HCT116 (cell line): ENCODE measurements at regions not wholly inside any gene's neighbourhood (a gene's known extent, or its start where the extent isn't known, plus 50 kb on each side); places are given as distances from the start of the nearest gene placed in this dataset.

ENCODE experiments used
- ATAC-seq: fragments of 200-7000 bp; cut with Tn5 transposase; 2 replicates; pipeline ENCODE4 v1.9.1; 2020; ENCODE audit warnings: mild to moderate bottlenecking, moderate library complexity
- BruUV-seq: library from RNA; stranded (reverse); fragments of 400-500 nt; replicated peaks from 2 replicates; lab custom pipeline; 2021; lab: Mats Ljungman, UMichigan
- CTCF ChIA-PET: fragments of 300-600 bp; sonication (Branson Sonifier 250); formaldehyde crosslinking; loops from one replicate; lab custom pipeline; 2021; ENCODE audit warnings: antibody characterized with exemption; lab: Charles Lee
- POLR2A ChIA-PET: fragments of 300-600, 350-600 bp; sonication (Branson Sonifier 250); formaldehyde crosslinking; loops from one replicate; lab custom pipeline; 2021; ENCODE audit warnings: antibody characterized with exemption; lab: Charles Lee
- RAD21 ChIA-PET, 2 experiments: fragments of 300-600 bp; sonication (Branson Sonifier 250); formaldehyde crosslinking; loops; one replicate each; lab custom pipeline; 2023; ENCODE audit warnings: low total read pairs in 2 of 2; ENCODE audit not compliant: uncharacterized antibody in 2 of 2, unreplicated experiment in 2 of 2, low non-redundant PET in 1 of 2; lab: Charles Lee
- DNase-seq: peaks from one replicate; pipeline ENCODE4 v3.0.0-alpha.2; 2010; ENCODE audit warnings: low read depth, low spot score
- H2AFZ ChIP-seq: fragments of 200-600 bp; shearing (Covaris generic), sonication (generic); 2 replicates; pipeline ENCODE4 v1.6.1; 2017; ENCODE audit warnings: low read depth, mixed run types, mixed read lengths, antibody characterized with exemption, low read length; ENCODE audit not compliant: poor library complexity, severe bottlenecking
- H3K27ac ChIP-seq: 2 replicates; pipeline ENCODE4 v1.5.1; 2012; ENCODE audit warnings: low read depth, low read length
- H3K27me3 ChIP-seq: fragments of 200-600 bp; sonication (generic); 2 replicates; pipeline ENCODE4 v1.6.1; 2016; ENCODE audit warnings: mixed run types, low read length, mixed read lengths; ENCODE audit not compliant: insufficient read depth
- H3K36me3 ChIP-seq, 2 experiments: fragments of 200-500 bp in 1 of 2; fragments of 200-600 bp in 1 of 2; sonication (Bioruptor generic) in 1 of 2; sonication (generic) in 1 of 2; 2 replicates each; pipeline versions ENCODE4 v1.5.1 to v1.6.1; 2014 to 2016; ENCODE audit warnings: low read length in 2 of 2, inconsistent platforms in 1 of 2, mixed read lengths in 1 of 2, mixed run types in 1 of 2; ENCODE audit not compliant: insufficient read depth in 2 of 2, control insufficient read depth in 1 of 2
- H3K4me1 ChIP-seq, 2 experiments: fragments of 200-600 bp in 1 of 2; sonication (generic) in 1 of 2; 2 replicates each; pipeline versions ENCODE4 v1.5.1 to v1.6.1; 2012 to 2017; ENCODE audit warnings: low read length in 2 of 2, inconsistent platforms in 1 of 2, mild to moderate bottlenecking in 1 of 2, mixed read lengths in 1 of 2, mixed run types in 1 of 2, moderate library complexity in 1 of 2; ENCODE audit not compliant: insufficient read depth in 2 of 2, control insufficient read depth in 1 of 2
- H3K4me2 ChIP-seq: fragments of 200-600 bp; sonication (generic); 2 replicates; pipeline ENCODE4 v1.6.1; 2017; ENCODE audit warnings: mixed run types, low read length, mixed read lengths
- H3K4me3 ChIP-seq, 2 experiments: fragments of 200-600 bp in 1 of 2; sonication (generic) in 1 of 2; replicated peaks in 1 of 2; 2 replicates each; pipeline ENCODE4 v1.5.1; 2011 to 2016; ENCODE audit warnings: low read length in 2 of 2, control low read depth in 1 of 2, low read depth in 1 of 2, mild to moderate bottlenecking in 1 of 2, mixed read lengths in 1 of 2, mixed run types in 1 of 2
- H3K79me2 ChIP-seq: fragments of 200-600 bp; sonication (generic); 2 replicates; pipeline ENCODE4 v1.6.1; 2017; ENCODE audit warnings: mild to moderate bottlenecking, mixed run types, low read length, moderate library complexity, mixed read lengths; ENCODE audit not compliant: insufficient read depth
- H3K9ac ChIP-seq: fragments of 200-600 bp; sonication (generic); 2 replicates; pipeline ENCODE4 v1.6.1; 2016; ENCODE audit warnings: low read length, mixed read lengths
- H3K9me2 ChIP-seq: fragments of 200-600 bp; sonication (generic), shearing (Covaris generic); 2 replicates; pipeline ENCODE4 v1.6.1; 2017; ENCODE audit warnings: mixed run types, mild to moderate bottlenecking, moderate library complexity; ENCODE audit not compliant: insufficient read depth
- H3K9me3 ChIP-seq, 2 experiments: fragments of 200-500 bp in 1 of 2; fragments of 200-600 bp in 1 of 2; sonication (Bioruptor generic) in 1 of 2; sonication (generic) in 1 of 2; 2 replicates each; pipeline ENCODE4 v1.6.1; 2014 to 2017; ENCODE audit warnings: low read length in 2 of 2, mixed read lengths in 2 of 2, inconsistent platforms in 1 of 2, low read depth in 1 of 2, mild to moderate bottlenecking in 1 of 2, mixed run types in 1 of 2, moderate library complexity in 1 of 2; ENCODE audit not compliant: control insufficient read depth in 1 of 2, insufficient read depth in 1 of 2
- H4K20me1 ChIP-seq: fragments of 200-600 bp; sonication (generic), shearing (Covaris generic); 2 replicates; pipeline ENCODE4 v1.6.1; 2017; ENCODE audit warnings: mixed run types, mild to moderate bottlenecking, moderate library complexity; ENCODE audit not compliant: insufficient read depth
- CBX3 ChIP-seq: IDR thresholded peaks from 2 replicates; pipeline ENCODE4 v1.6.1; 2012; ENCODE audit warnings: low read depth
- CTCF ChIP-seq, 3 experiments: fragments of 200-600 bp in 1 of 3; sonication (generic) in 1 of 3; IDR thresholded peaks in 2 of 3; conservative IDR thresholded peaks in 1 of 3; 2 replicates each; pipeline ENCODE4 v1.5.1; 2012 to 2017; ENCODE audit warnings: low read depth in 2 of 3, low read length in 2 of 3, antibody characterized with exemption in 1 of 3, borderline replicate concordance in 1 of 3, control low read depth in 1 of 3, mild to moderate bottlenecking in 1 of 3, mixed read lengths in 1 of 3, mixed run types in 1 of 3, moderate library complexity in 1 of 3; ENCODE audit not compliant: insufficient read depth in 1 of 3
- EGR1 ChIP-seq: IDR thresholded peaks from 2 replicates; pipeline ENCODE4 v1.6.1; 2012; ENCODE audit warnings: low read depth
- ELF1 ChIP-seq: IDR thresholded peaks from 2 replicates; pipeline ENCODE4 v1.6.1; 2012; ENCODE audit warnings: low read depth, borderline replicate concordance
- EZH2phosphoT487 ChIP-seq: fragments of 200-600 bp; IDR thresholded peaks from 2 replicates; pipeline ENCODE4 v1.6.1; 2018; ENCODE audit warnings: antibody characterized with exemption, borderline replicate concordance
- FOSL1 ChIP-seq: IDR thresholded peaks from 2 replicates; pipeline ENCODE4 v1.6.1; 2012; ENCODE audit warnings: low read depth
- JUND ChIP-seq: IDR thresholded peaks from 2 replicates; pipeline ENCODE4 v1.6.1; 2012
- POLR2AphosphoS5 ChIP-seq: IDR thresholded peaks from 2 replicates; pipeline ENCODE4 v1.6.1; 2011; ENCODE audit warnings: mild to moderate bottlenecking, low read depth, low read length, moderate library complexity
- SIN3A ChIP-seq: IDR thresholded peaks from 2 replicates; pipeline ENCODE4 v1.6.1; 2012; ENCODE audit warnings: low read depth
- SP1 ChIP-seq: IDR thresholded peaks from 2 replicates; pipeline ENCODE4 v1.6.1; 2012; ENCODE audit warnings: low read depth
- SRF ChIP-seq: IDR thresholded peaks from 2 replicates; pipeline ENCODE4 v1.6.1; 2012; ENCODE audit warnings: low read depth
- TCF7L2 ChIP-seq: IDR thresholded peaks from 2 replicates; pipeline ENCODE4 v1.7.0; 2011; ENCODE audit warnings: borderline replicate concordance, inconsistent platforms; ENCODE audit not compliant: insufficient read depth, insufficient read length; ENCODE audit errors: extremely low read depth
- YY1 ChIP-seq: IDR thresholded peaks from 2 replicates; pipeline ENCODE4 v1.6.1; 2011; ENCODE audit warnings: low read length, low read depth, moderate library complexity, mild to moderate bottlenecking; ENCODE audit not compliant: insufficient replicate concordance; ENCODE audit errors: extremely low read depth
- ZBTB33 ChIP-seq: IDR thresholded peaks from 2 replicates; pipeline ENCODE4 v1.6.1; 2011; ENCODE audit warnings: mild to moderate bottlenecking, low read length, moderate library complexity; ENCODE audit not compliant: insufficient replicate concordance; ENCODE audit errors: extremely low read depth
- ZFX ChIP-seq: fragments of 450-650 bp; IDR thresholded peaks from 2 replicates; pipeline ENCODE4 v1.6.1; 2017
- intact Hi-C: fragments of 100-400 bp; cut with micrococcal nuclease; formaldehyde crosslinking; loops from 2 replicates; pipeline ENCODE4 v1.10.0; 2022

GRCh38 chr20:6848041-6848440 is 80.6 kb downstream of the BMP2 start:
- ChIA-PET CTCF (no interaction called here), POLR2A (no interaction called here), RAD21 (no interaction called here)
- no peak overlapping the region for H3K9ac ChIP-seq
- no peaks in the 10 kb centered on the region for H3K36me3 ChIP-seq
- no peak overlapping the region for H2AFZ ChIP-seq
- TF ChIP-seq FOSL1 (no peak), SRF (no peak), CBX3 (no peak), JUND (no peak), SP1 (no peak), EGR1 (no peak), ELF1 (no peak), ZFX (no peak), ZBTB33 (no peak), SIN3A (no peak), TCF7L2 (no peak), YY1 (no peak), EZH2phosphoT487 (no peak), CTCF (IDR thresholded peaks at IDR 0.05 in 2 of 3, conservative IDR thresholded peaks at IDR 0.05 in 1 of 3; ENCODE audit: borderline replicate concordance in 1 of 3, insufficient read depth in 1 of 3, low read depth in 2 of 3, low read length in 2 of 3) (no peak), POLR2AphosphoS5 (no peak)
- no peak overlapping the region for H3K4me3 ChIP-seq
- H3K27me3 ChIP-seq: no peaks in the 10 kb centered on the region
- H4K20me1 ChIP-seq: no peaks in the 10 kb centered on the region
- no TSS peak for BruUV-seq
- ATAC-seq: no peak
- no peak overlapping the region for H3K27ac ChIP-seq
- peaks cover 4 to 7% of the 10 kb centered on the region in 2 experiments; a peak in 1 of 4 replicates for H3K9me3 ChIP-seq
- H3K4me2 ChIP-seq: no peak overlapping the region
- no peaks in the 10 kb centered on the region for H3K9me2 ChIP-seq
- intact Hi-C loops: no loop called here
- no peaks in the 10 kb centered on the region for H3K79me2 ChIP-seq
- no peak for DNase-seq
- H3K4me1 ChIP-seq: no peaks in the 10 kb centered on the region
